SU-DHL-6 (cell line): ENCODE measurements at regions not wholly inside any gene's neighbourhood (a gene's known extent, or its start where the extent isn't known, plus 50 kb on each side); places are given as distances from the start of the nearest gene placed in this dataset.

Experiments
- CTCF ChIP-seq: fragments of 200-600 bp; sonication (generic); IDR thresholded peaks from one replicate; pipeline ENCODE4 v1.5.1; 2017; ENCODE audit warnings: antibody characterized with exemption, mild to moderate bottlenecking, low read length, moderate library complexity; ENCODE audit not compliant: insufficient read depth, poor library complexity, severe bottlenecking
- EZH2phosphoT487 ChIP-seq: fragments of 200-600 bp; sonication (generic), shearing (Covaris generic); conservative IDR thresholded peaks from 2 replicates; pipeline ENCODE4 v1.6.1; 2018; ENCODE audit warnings: mild to moderate bottlenecking, antibody characterized with exemption, low read length, moderate library complexity, mixed read lengths

- TF ChIP-seq CTCF: no peak
- TF ChIP-seq EZH2phosphoT487: no peak
These were observed 192.7 kb upstream of the NFE2L3 start for GRCh38 chr7:25959168-25959734.
